ENCODE measurements at regions not wholly inside any gene's neighbourhood (a gene's known extent, or its start where the extent isn't known, plus 50 kb on each side); places are given as distances from the start of the nearest gene placed in this dataset.

DNA sequence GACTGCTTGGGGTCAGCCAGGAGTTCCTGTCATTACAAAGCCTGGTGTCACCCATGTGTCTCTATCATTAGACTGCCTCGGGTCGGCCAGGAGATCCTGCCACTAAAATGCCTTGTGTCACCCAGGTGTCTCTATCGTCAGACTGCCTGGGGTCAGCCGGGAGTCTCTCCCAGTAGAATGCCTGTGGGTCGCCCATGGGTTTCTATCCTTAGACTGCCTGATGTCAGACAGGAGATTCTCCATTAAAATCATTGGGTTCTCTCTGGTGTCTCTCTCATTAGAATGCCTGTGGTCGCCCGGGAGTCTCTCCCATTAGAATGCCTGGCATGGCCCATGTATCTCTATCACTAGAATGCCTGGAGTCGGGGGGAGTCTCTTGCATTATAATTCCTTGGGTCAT lies 2231.0 kb downstream of the TP53TG3F start:
- Mint-ChIP-seq H3K4me3 (no peak overlapping the region), H3K36me3 (ENCODE audit: insufficient read depth) (no peaks in the 10 kb centered on the region), H3K9me3 (peaks cover 67% of the 10 kb centered on the region), H3K4me1 (ENCODE audit: low read depth) (no peaks in the 10 kb centered on the region), H3K27me3 (ENCODE audit: low read depth) (no peaks in the 10 kb centered on the region)
- ATAC-seq (no peak), DNase-seq (no peak)

DNA sequence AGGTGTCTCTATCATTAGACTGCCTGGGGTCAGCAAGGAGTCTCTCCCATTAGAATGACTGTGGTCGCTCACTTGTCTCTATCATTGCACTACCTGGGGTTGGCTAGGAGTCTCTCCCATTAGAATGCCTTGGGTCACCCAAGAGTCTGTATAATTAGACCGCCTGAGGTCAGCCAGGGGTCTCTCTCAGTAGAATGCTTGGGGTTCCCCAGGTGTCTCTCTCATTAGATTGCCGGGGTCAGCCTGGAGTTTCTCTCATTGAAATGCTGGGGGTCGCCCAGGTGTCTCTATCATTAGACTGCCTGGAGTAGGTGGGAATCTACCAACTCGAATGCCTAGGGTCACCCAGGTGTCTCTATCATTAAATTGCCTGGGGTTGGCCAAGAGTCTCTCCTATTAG lies 2231.6 kb downstream of the TP53TG3F start:
- H3K9me3 Mint-ChIP-seq, result peaks cover 66% of the 10 kb centered on the region
- no peaks in the 10 kb centered on the region for H3K4me1 Mint-ChIP-seq (ENCODE audit: low read depth)
- no peaks in the 10 kb centered on the region for H3K27me3 Mint-ChIP-seq (ENCODE audit: low read depth)
- no peaks in the 10 kb centered on the region for H3K36me3 Mint-ChIP-seq (ENCODE audit: insufficient read depth)
- H3K4me3 Mint-ChIP-seq, result no peak overlapping the region
- no peak for ATAC-seq
- DNase-seq, result no peak

DNA sequence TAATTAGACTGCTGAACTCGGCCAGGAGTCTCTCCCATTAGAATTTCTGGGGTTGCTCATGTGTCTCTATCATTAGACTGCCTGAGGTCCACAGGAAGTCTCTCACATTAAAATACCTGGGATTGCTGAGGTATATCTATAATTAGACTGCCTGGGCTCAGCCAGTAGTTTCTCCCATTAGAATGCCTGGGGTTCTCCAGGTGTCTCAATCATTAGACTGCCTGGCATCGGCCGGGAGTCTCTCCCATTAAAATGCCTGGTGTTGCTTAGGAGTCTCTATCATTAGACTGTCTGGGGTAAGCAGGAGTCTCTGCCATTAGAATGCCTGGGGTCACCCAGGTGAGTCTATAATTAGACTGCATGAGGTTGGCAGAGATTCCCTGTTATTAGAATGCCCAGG lies 2233.4 kb downstream of the TP53TG3F start:
- Mint-ChIP-seq H3K9me3 (peaks cover 62% of the 10 kb centered on the region), H3K4me3 (no peak overlapping the region), H3K36me3 (ENCODE audit: insufficient read depth) (no peaks in the 10 kb centered on the region), H3K27me3 (ENCODE audit: low read depth) (no peaks in the 10 kb centered on the region), H3K4me1 (ENCODE audit: low read depth) (no peaks in the 10 kb centered on the region)
- ATAC-seq (no peak), DNase-seq (no peak)

DNA sequence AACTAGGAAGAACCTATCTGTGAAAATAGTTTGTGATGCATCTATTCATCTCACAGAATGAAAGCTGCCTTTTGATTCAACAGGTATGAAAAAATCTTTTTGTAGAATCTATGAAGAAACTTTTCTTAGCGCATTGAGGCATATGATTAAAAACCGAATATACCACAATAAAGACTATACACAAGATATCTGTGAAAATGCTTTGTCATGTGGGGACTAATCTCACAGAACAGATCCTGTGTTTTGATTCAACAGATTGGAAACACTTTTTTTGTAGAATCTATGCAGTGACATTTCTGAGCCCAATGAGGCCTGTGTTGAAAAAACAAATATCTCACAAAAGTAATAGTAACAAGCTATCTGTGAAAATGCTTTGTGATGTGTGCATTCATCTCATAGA lies 2247.5 kb downstream of the TP53TG3F start:
- no peak overlapping the region for H3K4me3 Mint-ChIP-seq
- H3K36me3 Mint-ChIP-seq (ENCODE audit: insufficient read depth), result no peaks in the 10 kb centered on the region
- no peaks in the 10 kb centered on the region for H3K4me1 Mint-ChIP-seq (ENCODE audit: low read depth)
- H3K27me3 Mint-ChIP-seq (ENCODE audit: low read depth), result no peaks in the 10 kb centered on the region
- peaks cover 13% of the 10 kb centered on the region for H3K9me3 Mint-ChIP-seq
- no peak for DNase-seq
- no peak for ATAC-seq

DNA sequence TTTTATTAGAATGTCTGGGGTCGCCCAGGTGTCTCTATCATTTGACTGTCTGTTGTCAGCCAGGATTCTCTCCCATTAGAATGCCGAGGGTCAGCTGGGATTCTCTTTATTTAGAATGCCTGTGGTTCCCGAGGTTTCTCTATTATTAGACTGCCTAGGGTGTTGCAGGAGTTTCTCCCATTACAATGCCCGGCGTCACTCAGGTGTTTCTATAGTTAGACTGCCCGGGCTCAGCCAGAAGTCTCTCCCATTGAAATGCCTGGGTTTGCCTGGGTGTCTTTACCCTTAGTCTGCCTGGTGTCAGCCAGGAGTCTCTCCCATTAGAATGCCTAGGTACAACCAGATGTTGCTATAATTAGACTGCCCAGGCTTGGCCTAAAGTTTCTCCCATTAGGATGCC lies 2252.0 kb downstream of the TP53TG3F start:
- no peak for ATAC-seq
- H3K4me1 Mint-ChIP-seq (ENCODE audit: low read depth), result no peaks in the 10 kb centered on the region
- no peaks in the 10 kb centered on the region for H3K36me3 Mint-ChIP-seq (ENCODE audit: insufficient read depth)
- peaks cover 32% of the 10 kb centered on the region for H3K9me3 Mint-ChIP-seq
- DNase-seq, result no peak
- no peaks in the 10 kb centered on the region for H3K27me3 Mint-ChIP-seq (ENCODE audit: low read depth)
- H3K4me3 Mint-ChIP-seq, result no peak overlapping the region

DNA sequence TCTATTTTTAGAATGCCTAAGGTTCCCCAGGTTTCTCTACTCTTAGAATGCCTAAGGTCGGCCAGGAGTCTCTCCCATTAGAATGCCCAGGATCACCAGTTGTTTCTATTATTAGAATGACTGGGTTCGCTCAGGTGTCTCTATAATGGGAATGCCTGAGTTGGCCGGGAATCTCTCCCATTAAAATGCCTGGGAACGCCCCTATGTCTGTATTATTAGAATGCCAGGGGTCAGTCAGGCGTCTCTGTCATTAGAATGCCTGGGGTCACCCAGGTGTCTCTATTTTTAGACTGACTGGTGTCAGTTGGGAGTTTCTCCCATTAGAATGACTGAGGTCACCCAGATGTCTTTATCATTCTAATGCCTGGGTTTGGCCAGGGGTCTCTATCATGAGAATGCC lies 2252.5 kb downstream of the TP53TG3F start:
- no peak for ATAC-seq
- no peak for DNase-seq
- H3K9me3 Mint-ChIP-seq, result peaks cover 37% of the 10 kb centered on the region
- no peaks in the 10 kb centered on the region for H3K36me3 Mint-ChIP-seq (ENCODE audit: insufficient read depth)
- no peak overlapping the region for H3K4me3 Mint-ChIP-seq
- H3K4me1 Mint-ChIP-seq (ENCODE audit: low read depth), result no peaks in the 10 kb centered on the region
- H3K27me3 Mint-ChIP-seq (ENCODE audit: low read depth), result no peaks in the 10 kb centered on the region

DNA sequence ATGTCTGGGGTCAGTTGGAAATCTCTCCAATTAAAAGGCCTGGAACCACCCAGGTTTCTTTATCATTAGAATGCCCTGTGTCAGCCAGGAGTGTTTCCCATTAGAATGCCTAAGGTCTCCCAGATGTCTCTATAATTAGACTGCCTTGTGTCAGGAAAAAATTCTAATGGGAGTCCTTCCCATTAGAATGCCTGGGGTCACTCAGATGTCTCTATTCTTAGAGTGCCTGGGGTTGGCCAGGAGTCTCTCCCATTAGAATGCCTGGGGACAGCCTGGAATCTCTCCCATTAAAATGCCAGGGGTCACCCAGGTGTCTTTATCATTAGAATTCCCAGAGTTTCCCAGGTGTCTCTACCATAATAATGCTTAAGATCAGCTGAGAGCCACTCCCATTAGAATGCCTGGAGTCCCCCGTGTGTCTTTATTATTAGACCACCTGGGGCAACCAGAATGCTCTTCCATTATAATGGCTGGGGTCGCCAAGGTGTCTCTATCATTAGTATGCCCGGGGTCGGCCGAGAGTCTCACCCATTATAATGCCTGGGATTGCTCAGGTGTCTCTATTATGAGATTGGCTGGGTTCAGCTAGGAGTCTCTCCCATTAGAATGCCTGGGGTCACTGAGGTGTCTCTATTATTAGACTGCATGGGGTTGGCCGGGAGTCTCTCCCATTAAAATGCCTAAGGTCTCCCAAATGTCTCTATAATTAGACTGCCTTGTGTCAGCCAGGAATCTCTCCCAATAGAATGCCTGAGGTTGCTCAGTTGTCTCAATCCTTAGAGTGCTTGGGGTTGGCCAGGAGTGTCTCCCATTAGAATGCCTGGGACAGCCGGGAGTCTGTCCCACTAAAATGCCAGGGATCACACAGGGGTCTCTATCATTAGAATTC lies 2254.6 kb downstream of the TP53TG3F start:
- H3K4me3 Mint-ChIP-seq, result no peak overlapping the region
- peaks cover 44% of the 10 kb centered on the region for H3K9me3 Mint-ChIP-seq
- H3K4me1 Mint-ChIP-seq (ENCODE audit: low read depth), result no peaks in the 10 kb centered on the region
- DNase-seq (no peak), ATAC-seq (no peak)
- H3K36me3 Mint-ChIP-seq (ENCODE audit: insufficient read depth), result no peaks in the 10 kb centered on the region
- H3K27me3 Mint-ChIP-seq (ENCODE audit: low read depth), result no peaks in the 10 kb centered on the region

DNA sequence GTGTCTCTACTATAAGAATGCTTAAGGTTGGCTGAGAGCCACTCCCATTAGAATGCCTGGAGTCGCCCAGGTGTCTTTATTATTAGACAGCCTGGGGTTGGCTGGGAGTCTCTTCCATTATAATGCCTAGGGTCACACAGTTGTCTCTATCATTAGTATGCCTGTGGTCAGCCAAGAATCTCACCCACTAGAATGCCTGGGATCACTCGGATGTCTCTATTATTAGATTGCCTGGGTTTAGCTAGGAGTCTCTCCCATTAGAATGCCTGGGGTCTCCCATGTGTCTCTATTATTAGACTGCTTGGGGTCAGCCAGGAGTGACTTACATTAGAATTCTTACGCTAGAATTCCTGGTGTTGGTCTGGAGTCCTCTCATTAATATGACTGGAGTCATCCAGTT lies 2255.3 kb downstream of the TP53TG3F start:
- Mint-ChIP-seq H3K4me1 (ENCODE audit: low read depth) (no peaks in the 10 kb centered on the region), H3K27me3 (ENCODE audit: low read depth) (no peaks in the 10 kb centered on the region), H3K36me3 (ENCODE audit: insufficient read depth) (no peaks in the 10 kb centered on the region), H3K4me3 (no peak overlapping the region), H3K9me3 (peaks cover 51% of the 10 kb centered on the region)
- no peak for DNase-seq
- ATAC-seq, result no peak

DNA sequence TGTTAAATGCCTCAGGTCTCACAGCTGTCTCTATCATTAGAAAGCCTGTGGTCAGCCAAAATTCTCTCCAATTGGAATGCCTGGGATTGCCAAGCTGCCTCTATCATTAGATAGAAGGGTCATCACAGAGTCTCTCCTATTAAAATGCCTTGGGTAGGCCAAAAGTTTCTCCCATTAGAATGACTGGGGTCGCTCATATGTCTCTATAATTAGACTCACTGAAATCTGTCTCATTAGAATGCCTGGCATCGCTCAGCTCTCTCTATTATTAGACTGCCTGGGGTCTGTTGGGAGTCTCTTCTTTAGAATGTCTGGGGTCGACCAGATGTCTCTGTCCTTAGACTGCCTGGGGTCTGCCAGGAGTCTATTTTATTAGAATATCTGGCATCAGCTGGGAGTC lies 2265.1 kb downstream of the TP53TG3F start:
- no peak overlapping the region for H3K4me3 Mint-ChIP-seq
- no peaks in the 10 kb centered on the region for H3K4me1 Mint-ChIP-seq (ENCODE audit: low read depth)
- ATAC-seq, result no peak
- H3K36me3 Mint-ChIP-seq (ENCODE audit: insufficient read depth), result no peaks in the 10 kb centered on the region
- DNase-seq, result no peak
- H3K9me3 Mint-ChIP-seq, result peaks cover 53% of the 10 kb centered on the region
- H3K27me3 Mint-ChIP-seq (ENCODE audit: low read depth), result no peaks in the 10 kb centered on the region

DNA sequence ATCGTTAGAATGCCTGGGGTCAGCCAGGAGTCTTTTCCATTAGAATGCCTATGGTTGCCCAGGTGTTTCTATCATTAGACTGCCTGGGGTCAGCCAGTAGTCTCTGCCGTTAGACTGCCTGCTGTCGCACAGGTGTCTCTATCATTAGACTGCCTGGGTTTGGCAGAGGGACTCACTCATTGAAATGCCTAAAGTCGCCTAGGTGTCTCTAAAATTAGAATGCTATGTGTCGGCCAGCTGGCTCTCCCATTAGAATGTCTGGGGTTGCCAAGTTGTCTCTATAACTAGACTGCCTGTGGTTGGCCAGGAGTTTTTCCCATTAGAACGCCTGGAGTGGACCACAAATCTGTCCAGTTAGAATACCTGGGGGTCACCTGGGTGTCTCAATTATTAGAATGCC lies 2266.5 kb downstream of the TP53TG3F start:
- peaks cover 63% of the 10 kb centered on the region for H3K9me3 Mint-ChIP-seq
- H3K27me3 Mint-ChIP-seq (ENCODE audit: low read depth), result no peaks in the 10 kb centered on the region
- no peaks in the 10 kb centered on the region for H3K36me3 Mint-ChIP-seq (ENCODE audit: insufficient read depth)

DNA sequence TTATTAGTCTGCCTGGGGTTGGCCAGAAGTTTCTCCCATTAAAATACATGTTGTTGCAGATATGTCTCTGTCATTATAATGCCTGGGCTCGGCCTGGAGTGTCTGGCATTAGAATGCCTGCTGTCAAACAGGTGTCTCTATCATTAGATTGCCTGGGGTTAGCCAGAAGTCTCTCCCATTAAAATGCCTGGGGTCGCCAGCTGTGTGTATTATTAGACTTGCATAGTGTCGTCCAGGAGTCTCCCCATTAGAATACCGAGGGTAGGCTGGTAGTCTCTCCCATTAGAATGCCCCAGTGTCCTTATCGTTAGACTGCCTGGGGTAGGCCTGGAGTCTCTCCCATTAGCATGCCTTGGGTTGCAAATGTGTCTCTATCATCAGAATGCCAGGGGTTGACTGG lies 2270.8 kb downstream of the TP53TG3F start:
- Mint-ChIP-seq H3K36me3 (ENCODE audit: insufficient read depth) (no peaks in the 10 kb centered on the region), H3K27me3 (ENCODE audit: low read depth) (no peaks in the 10 kb centered on the region), H3K9me3 (peaks cover 61% of the 10 kb centered on the region), H3K4me3 (no peak overlapping the region), H3K4me1 (ENCODE audit: low read depth) (no peaks in the 10 kb centered on the region)
- ATAC-seq (no peak), DNase-seq (no peak)

More for the DNA sequence above, 2266.5 kb downstream of the TP53TG3F start:
- no peak overlapping the region for H3K4me3 Mint-ChIP-seq
- DNase-seq (no peak), ATAC-seq (no peak)
- no peaks in the 10 kb centered on the region for H3K4me1 Mint-ChIP-seq (ENCODE audit: low read depth)

DNA sequence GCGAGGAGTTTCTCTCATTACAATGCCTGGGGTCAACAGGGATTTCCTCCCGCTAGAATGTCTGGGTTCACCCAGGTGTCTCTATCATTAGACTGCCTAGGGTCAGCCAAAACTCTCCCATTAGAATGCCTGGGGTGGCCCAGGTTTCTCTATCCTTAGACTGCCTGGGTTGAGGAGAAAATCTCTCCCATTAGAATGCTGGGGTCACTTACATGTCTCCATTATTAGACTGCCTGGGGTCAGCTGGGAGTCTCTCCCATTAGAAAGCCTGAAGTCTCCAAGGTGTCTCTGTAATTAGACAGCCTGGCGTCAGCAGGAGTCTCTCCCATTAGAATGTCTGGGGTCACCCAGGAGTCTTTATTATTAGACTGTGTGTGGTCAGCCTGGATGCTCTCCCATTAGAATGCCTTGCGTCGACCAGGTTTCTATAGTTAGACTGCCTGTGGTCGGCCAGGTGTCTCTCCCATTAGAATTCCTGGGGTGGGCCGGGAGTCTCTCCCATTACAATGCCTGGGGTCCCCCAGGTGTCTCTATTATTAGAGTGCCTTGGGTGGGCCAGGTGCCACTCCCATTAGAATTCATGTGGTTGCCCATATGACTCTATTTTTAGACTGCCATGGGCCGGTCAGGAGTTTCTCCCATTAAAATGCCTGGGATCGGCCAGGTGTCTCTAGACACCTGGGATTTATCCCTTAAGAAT lies 2272.1 kb downstream of the TP53TG3F start:
- no peak overlapping the region for H3K4me3 Mint-ChIP-seq
- H3K27me3 Mint-ChIP-seq (ENCODE audit: low read depth), result no peaks in the 10 kb centered on the region
- H3K9me3 Mint-ChIP-seq, result peaks cover 61% of the 10 kb centered on the region
- no peaks in the 10 kb centered on the region for H3K4me1 Mint-ChIP-seq (ENCODE audit: low read depth)
- ATAC-seq (no peak), DNase-seq (no peak)
- H3K36me3 Mint-ChIP-seq (ENCODE audit: insufficient read depth), result no peaks in the 10 kb centered on the region

DNA sequence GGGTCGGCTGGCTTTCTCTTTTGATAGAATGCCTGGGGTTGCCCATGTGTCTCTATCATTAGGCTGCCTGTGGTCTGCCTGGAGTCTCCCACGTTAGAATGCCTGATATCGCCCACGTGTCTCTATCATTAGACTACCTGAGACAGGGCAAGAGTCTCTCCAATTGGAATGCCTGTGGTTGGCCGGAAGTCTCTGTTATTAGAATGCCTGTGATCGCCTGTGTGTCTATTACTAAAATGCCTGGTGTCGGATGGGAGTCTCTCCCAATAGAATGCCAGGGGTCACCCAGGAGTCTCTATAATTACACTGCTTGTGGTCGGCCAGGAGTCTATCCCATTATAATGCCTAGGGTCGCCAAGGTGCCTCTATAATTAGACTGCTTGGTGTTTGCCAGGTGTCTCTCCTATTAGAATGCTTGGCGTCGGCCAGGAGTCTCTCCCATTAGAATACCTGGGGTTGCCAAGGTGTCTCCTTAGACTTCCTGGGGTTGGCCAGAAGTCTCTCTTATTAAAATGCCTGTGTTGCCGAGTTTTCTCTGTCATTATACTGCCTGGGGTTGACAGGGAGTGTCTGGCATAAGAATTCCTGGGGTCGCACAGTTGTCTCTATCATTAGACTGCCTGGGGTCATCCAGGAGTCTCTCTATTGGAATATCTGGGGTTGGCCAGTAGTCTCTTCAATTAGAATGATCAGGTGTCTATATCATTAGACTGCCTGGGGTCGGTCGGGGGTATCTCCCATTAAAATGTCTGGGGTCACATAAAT lies 2272.8 kb downstream of the TP53TG3F start:
- ATAC-seq, result no peak
- H3K36me3 Mint-ChIP-seq (ENCODE audit: insufficient read depth), result no peaks in the 10 kb centered on the region
- DNase-seq, result no peak
- H3K4me3 Mint-ChIP-seq, result no peak overlapping the region
- no peaks in the 10 kb centered on the region for H3K27me3 Mint-ChIP-seq (ENCODE audit: low read depth)
- no peaks in the 10 kb centered on the region for H3K4me1 Mint-ChIP-seq (ENCODE audit: low read depth)
- H3K9me3 Mint-ChIP-seq, result peaks cover 60% of the 10 kb centered on the region

DNA sequence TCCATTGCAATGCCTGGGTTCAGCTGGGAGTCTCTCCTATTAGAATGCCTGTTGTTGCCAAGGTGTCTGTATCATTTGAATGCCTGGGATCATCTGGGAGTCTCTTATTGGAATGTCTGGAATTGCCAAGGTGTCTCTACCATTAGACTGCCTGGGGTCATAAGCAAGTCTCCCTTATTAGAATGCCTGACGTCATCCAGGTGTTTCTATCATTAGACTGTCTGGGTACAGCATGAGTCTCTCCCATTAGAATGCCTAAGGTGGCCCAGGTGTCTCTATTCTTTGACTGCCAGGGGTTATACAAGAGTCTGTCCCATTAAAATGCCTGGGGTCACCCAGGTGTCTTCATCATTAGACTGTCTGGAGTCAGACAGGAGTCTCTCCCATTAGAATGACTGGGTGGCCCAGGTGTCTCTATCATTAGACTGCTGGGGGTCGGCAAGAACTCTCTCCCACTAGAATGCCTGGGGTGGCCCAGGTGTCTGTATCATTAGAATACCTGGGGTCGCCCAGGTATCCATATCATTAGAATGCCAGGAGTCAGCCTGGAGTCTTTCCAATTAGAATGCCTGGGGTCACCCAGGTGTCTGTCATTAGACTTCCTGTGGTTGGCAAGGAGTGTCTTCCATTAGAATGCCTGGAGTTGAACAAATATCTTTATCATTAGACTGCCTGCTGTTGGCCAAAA lies 2274.0 kb downstream of the TP53TG3F start:
- DNase-seq, result no peak
- Mint-ChIP-seq H3K4me3 (no peak overlapping the region), H3K36me3 (ENCODE audit: insufficient read depth) (no peaks in the 10 kb centered on the region), H3K9me3 (peaks cover 59% of the 10 kb centered on the region), H3K4me1 (ENCODE audit: low read depth) (no peaks in the 10 kb centered on the region), H3K27me3 (ENCODE audit: low read depth) (no peaks in the 10 kb centered on the region)
- no peak for ATAC-seq

Measured in activated T-cell treated with anti-CD3 and anti-CD28 coated beads, Interleukin-2, amount 50 U/mL, for 4 hours (primary cell).